Activated naive CD8-positive, alpha-beta T cell treated with anti-CD3 and anti-CD28 coated beads for 36 hours (primary cell): ENCODE measurements at regions not wholly inside any gene's neighbourhood (a gene's known extent, or its start where the extent isn't known, plus 50 kb on each side); places are given as distances from the start of the nearest gene placed in this dataset.

Experiments used
- DNase-seq: peaks from one replicate; pipeline ENCODE4 v3.0.0; 2021
- H3K27ac Mint-ChIP-seq: one replicate; pipeline ENCODE4 v1.8.0; 2022; ENCODE audit warnings: mild to moderate bottlenecking, moderate library complexity, mixed read lengths
- H3K27me3 Mint-ChIP-seq: one replicate; pipeline ENCODE4 v1.8.0; 2022; ENCODE audit warnings: mild to moderate bottlenecking, mixed read lengths
- H3K36me3 Mint-ChIP-seq: one replicate; pipeline ENCODE4 v1.8.0; 2021; ENCODE audit warnings: mild to moderate bottlenecking, mixed read lengths
- H3K4me1 Mint-ChIP-seq: one replicate; pipeline ENCODE4 v1.8.0; 2021; ENCODE audit warnings: mixed read lengths
- H3K4me3 Mint-ChIP-seq: one replicate; pipeline ENCODE4 v1.8.0; 2022; ENCODE audit warnings: mild to moderate bottlenecking, moderate library complexity, mixed read lengths
- H3K9me3 Mint-ChIP-seq: one replicate; pipeline ENCODE4 v1.8.0; 2022; ENCODE audit warnings: mixed read lengths

DNA sequence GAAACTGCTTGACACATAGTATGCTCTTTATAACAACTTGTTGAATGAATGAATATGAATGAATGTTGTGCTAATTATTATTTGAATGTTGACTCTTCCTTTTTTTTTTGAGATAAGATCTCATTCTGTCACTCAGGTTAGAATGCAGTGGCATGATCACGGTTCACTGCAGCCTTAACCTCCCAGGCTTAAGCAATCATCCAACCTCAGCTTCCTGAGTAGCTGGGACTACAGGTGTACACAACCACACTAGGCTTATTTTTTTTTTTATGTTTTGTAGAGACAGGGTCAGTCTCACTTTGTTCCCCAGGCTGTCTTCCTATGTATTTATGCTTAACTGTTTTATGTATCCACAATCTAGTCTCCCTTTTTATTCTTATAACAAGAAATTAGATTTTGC, 114.7 kb upstream of the WDFY3 start:
- no peak overlapping the region for H3K4me3 Mint-ChIP-seq
- H3K36me3 Mint-ChIP-seq, result no peaks in the 10 kb centered on the region
- H3K27me3 Mint-ChIP-seq, result no peaks in the 10 kb centered on the region
- DNase-seq, result no peak
- peaks cover 1% of the 10 kb centered on the region for H3K9me3 Mint-ChIP-seq
- H3K4me1 Mint-ChIP-seq, result no peaks in the 10 kb centered on the region
- no peak overlapping the region for H3K27ac Mint-ChIP-seq

- Mint-ChIP-seq H3K4me3 (no peak overlapping the region), H3K36me3 (no peaks in the 10 kb centered on the region), H3K27me3 (no peaks in the 10 kb centered on the region), H3K4me1 (no peaks in the 10 kb centered on the region), H3K27ac (no peak overlapping the region), H3K9me3 (peaks cover 4% of the 10 kb centered on the region)
- no peak for DNase-seq
Observed at GRCh38 chr4:85084371-85085094, 118.0 kb upstream of the WDFY3 start.

- Mint-ChIP-seq H3K9me3 (peaks cover 4% of the 10 kb centered on the region), H3K4me1 (no peaks in the 10 kb centered on the region), H3K27ac (no peak overlapping the region), H3K36me3 (no peaks in the 10 kb centered on the region), H3K4me3 (no peak overlapping the region), H3K27me3 (no peaks in the 10 kb centered on the region)
- DNase-seq, result no peak
Observed at GRCh38 chr4:85086721-85087120, 120.2 kb upstream of the WDFY3 start.

GRCh38 chr4:85092536-85092935, 126.0 kb upstream of the WDFY3 start:
- H3K27me3 Mint-ChIP-seq, result no peaks in the 10 kb centered on the region
- H3K36me3 Mint-ChIP-seq, result no peaks in the 10 kb centered on the region
- no peak for DNase-seq
- no peak overlapping the region for H3K27ac Mint-ChIP-seq
- no peaks in the 10 kb centered on the region for H3K4me1 Mint-ChIP-seq
- no peak overlapping the region for H3K4me3 Mint-ChIP-seq
- peaks cover 7% of the 10 kb centered on the region for H3K9me3 Mint-ChIP-seq

DNA sequence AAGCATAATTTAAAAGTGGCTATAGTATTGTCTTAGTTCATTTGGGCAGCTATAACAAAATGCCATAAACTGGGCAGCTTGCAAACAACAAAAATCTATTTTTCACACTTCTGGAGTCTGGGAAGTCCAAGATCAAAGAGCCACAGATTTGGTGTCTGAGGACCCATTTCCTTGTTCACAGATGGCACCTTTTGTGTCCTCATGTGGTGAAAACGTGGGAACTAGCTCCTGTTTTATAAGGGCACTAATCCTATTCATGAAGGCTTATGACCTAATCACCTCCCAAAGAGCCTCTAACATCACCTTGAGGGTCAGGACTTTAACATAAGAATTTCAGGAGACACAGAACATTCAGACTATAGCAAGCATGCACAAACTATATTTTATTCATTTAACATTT, 126.5 kb upstream of the WDFY3 start:
- no peak for DNase-seq
- Mint-ChIP-seq H3K4me3 (no peak overlapping the region), H3K36me3 (no peaks in the 10 kb centered on the region), H3K4me1 (no peaks in the 10 kb centered on the region), H3K27ac (no peak overlapping the region), H3K27me3 (no peaks in the 10 kb centered on the region), H3K9me3 (peaks cover 10% of the 10 kb centered on the region)

- Mint-ChIP-seq H3K9me3 (peaks cover 8% of the 10 kb centered on the region), H3K4me3 (no peak overlapping the region), H3K27me3 (no peaks in the 10 kb centered on the region), H3K27ac (no peak overlapping the region), H3K4me1 (no peaks in the 10 kb centered on the region), H3K36me3 (no peaks in the 10 kb centered on the region)
- DNase-seq, result no peak
Observed at GRCh38 chr4:85094735-85095134, 128.2 kb upstream of the WDFY3 start.

DNA sequence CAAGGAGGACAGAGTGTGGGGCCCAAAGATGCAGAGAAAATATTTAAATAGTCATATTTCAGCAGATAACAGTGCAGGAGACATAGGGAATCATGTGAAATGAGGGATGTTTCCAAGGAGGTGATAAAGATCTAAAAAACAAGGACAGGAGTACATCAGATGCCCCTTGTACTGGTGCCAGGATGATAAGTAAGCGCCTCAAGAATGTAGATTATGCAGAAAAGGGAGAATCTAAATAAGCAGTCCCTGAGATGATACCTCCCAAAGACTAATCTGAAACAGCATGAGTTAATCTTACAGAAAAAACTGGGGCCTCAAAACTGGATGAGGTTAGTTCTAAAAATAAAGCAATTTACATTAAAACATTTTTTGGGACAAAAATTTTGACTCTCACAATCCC, 136.1 kb upstream of the WDFY3 start:
- Mint-ChIP-seq H3K36me3 (no peaks in the 10 kb centered on the region), H3K9me3 (peaks cover 5% of the 10 kb centered on the region), H3K4me3 (no peak overlapping the region), H3K4me1 (no peaks in the 10 kb centered on the region), H3K27me3 (peaks cover 3% of the 10 kb centered on the region), H3K27ac (no peak overlapping the region)
- DNase-seq, result no peak

DNA sequence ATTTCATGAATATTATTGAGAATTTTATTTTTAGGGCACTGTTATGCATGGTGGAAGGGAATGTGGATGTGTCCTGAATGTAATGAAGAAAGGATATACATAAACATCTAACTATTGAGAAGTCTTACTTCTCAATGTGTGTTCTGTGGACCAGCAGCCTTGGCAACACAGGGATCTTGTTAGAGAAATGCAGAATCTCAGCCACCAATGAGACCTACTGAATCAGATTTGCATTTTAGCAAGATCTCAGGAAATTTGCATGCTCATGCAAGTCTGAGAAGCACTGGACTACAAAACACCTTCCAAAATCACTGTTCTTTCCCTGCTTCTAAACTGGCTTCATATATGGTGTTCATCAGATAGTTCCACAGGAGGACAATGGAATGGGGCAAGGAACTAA, 139.7 kb upstream of the WDFY3 start:
- H3K36me3 Mint-ChIP-seq, result no peaks in the 10 kb centered on the region
- no peak for DNase-seq
- H3K27me3 Mint-ChIP-seq, result peaks cover 3% of the 10 kb centered on the region
- H3K27ac Mint-ChIP-seq, result no peak overlapping the region
- no peaks in the 10 kb centered on the region for H3K9me3 Mint-ChIP-seq
- H3K4me1 Mint-ChIP-seq, result no peaks in the 10 kb centered on the region
- no peak overlapping the region for H3K4me3 Mint-ChIP-seq

- no peak for DNase-seq
- Mint-ChIP-seq H3K9me3 (no peaks in the 10 kb centered on the region), H3K27me3 (no peaks in the 10 kb centered on the region), H3K36me3 (no peaks in the 10 kb centered on the region), H3K4me1 (no peaks in the 10 kb centered on the region), H3K4me3 (no peak overlapping the region), H3K27ac (no peak overlapping the region)
Observed at GRCh38 chr4:85106805-85107336, 140.4 kb upstream of the WDFY3 start.

- H3K4me1 Mint-ChIP-seq, result no peaks in the 10 kb centered on the region
- no peaks in the 10 kb centered on the region for H3K27me3 Mint-ChIP-seq
- H3K36me3 Mint-ChIP-seq, result no peaks in the 10 kb centered on the region
Observed at GRCh38 chr4:85107553-85107952, 141.1 kb upstream of the WDFY3 start.

GRCh38 chr4:85113706-85114105, 147.2 kb upstream of the WDFY3 start:
- Mint-ChIP-seq H3K36me3 (no peaks in the 10 kb centered on the region), H3K4me1 (no peaks in the 10 kb centered on the region), H3K27me3 (no peaks in the 10 kb centered on the region), H3K4me3 (no peak overlapping the region), H3K27ac (no peak overlapping the region), H3K9me3 (peaks cover 2% of the 10 kb centered on the region)
- no peak for DNase-seq

More at GRCh38 chr4:85107553-85107952, 141.1 kb upstream of the WDFY3 start:
- no peak for DNase-seq
- H3K4me3 Mint-ChIP-seq, result no peak overlapping the region
- H3K9me3 Mint-ChIP-seq, result no peaks in the 10 kb centered on the region
- H3K27ac Mint-ChIP-seq, result no peak overlapping the region

DNA sequence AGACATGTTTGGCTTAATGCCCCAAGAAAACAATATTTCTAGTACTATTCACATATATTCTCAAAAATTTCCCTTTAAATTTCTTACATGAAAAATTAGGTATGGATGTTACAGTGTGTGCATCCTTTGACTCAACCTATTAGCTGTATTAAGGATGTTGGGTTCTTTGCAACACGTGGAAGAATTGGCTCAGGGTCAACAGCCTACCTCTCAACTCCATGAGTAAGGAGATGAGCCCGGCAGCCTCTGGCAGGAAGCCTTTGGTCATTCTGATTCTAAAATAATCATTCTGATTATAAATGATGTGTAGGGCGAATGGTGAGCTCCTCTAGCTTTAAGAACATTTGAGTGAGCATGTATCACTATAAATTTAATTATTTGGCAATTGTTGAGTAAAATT, 148.0 kb upstream of the WDFY3 start:
- H3K4me1 Mint-ChIP-seq, result no peaks in the 10 kb centered on the region
- peaks cover 2% of the 10 kb centered on the region for H3K9me3 Mint-ChIP-seq
- no peaks in the 10 kb centered on the region for H3K27me3 Mint-ChIP-seq
- H3K36me3 Mint-ChIP-seq, result no peaks in the 10 kb centered on the region
- H3K27ac Mint-ChIP-seq, result no peak overlapping the region
- no peak for DNase-seq
- H3K4me3 Mint-ChIP-seq, result no peak overlapping the region

- H3K27ac Mint-ChIP-seq, result no peak overlapping the region
- H3K9me3 Mint-ChIP-seq, result peaks cover 2% of the 10 kb centered on the region
- H3K4me3 Mint-ChIP-seq, result no peak overlapping the region
- H3K27me3 Mint-ChIP-seq, result no peaks in the 10 kb centered on the region
- no peaks in the 10 kb centered on the region for H3K4me1 Mint-ChIP-seq
- H3K36me3 Mint-ChIP-seq, result no peaks in the 10 kb centered on the region
- DNase-seq, result no peak
Observed at GRCh38 chr4:85116008-85116407, 149.5 kb upstream of the WDFY3 start.

DNA sequence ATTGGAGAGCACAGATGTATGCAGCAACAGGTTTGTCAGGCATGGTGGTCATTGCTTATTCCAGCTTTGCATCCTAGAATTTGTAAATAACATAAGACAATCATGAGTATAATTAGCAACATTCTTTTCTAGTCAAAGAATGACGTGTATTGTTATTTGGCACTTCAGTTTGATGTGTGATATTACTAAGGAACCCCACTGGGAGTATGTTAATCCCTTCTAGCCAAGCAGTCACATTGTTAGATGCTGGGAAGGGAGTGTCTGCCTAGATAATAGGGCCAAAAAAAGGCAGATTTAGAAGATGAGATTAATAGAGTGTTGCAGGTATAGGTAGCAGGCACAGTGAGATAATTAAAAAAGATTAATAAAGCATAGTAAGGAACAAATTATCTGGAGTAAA, 159.2 kb upstream of the WDFY3 start:
- Mint-ChIP-seq H3K4me1 (no peaks in the 10 kb centered on the region), H3K27me3 (no peaks in the 10 kb centered on the region), H3K9me3 (no peaks in the 10 kb centered on the region), H3K4me3 (no peak overlapping the region), H3K36me3 (no peaks in the 10 kb centered on the region), H3K27ac (no peak overlapping the region)
- DNase-seq, result no peak

DNA sequence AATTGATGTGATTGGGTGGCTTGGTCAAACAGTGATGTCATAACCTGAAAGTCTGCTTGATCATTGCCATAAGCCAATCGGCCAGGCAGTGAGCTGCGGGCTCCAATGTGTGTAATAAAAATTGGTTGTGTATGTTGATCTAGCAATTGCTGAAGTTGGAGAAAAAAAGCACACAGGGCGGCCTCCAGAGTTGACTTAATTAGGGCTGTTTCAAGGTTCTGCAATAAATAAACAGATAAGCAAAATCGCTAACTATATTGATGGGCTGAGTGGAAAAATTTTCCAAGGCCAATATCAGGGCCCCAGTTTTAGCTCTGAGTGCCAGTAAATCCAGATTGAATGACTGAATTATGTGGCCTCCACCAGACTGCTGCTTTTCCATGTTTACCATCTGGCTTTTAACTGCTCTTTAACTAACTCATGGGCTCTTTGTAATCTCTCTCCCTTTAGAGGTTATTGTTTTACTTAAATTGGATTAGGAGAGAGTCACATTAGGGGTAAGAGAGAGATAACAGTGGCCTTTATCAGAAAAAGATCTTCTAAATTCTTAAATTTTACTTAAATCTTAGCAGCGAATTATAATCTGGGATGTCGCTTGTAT, 160.6 kb upstream of the WDFY3 start:
- H3K27me3 Mint-ChIP-seq, result no peaks in the 10 kb centered on the region
- H3K9me3 Mint-ChIP-seq, result no peaks in the 10 kb centered on the region
- no peak overlapping the region for H3K4me3 Mint-ChIP-seq
- no peak overlapping the region for H3K27ac Mint-ChIP-seq
- H3K4me1 Mint-ChIP-seq, result no peaks in the 10 kb centered on the region
- DNase-seq, result no peak
- H3K36me3 Mint-ChIP-seq, result no peaks in the 10 kb centered on the region

DNA sequence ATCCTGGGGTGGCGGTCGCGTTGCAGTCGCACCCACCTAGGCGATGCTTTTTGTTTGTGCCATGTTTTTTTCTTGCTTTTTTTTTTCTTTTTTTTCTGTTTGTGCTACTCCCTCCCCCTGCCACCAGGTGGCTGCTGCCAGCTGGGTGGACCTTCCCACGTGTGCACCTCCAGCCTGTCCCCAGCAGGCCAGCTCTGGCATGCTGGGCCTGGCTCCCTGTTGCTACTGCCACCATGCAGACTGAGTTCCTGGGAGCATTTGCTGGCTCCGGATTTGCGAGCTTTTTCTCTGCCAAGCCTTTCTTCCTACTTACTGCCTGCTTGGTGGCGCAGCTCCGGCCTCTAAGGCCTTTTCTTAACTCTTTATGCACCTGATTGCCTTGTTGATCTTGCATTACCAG, 161.2 kb upstream of the WDFY3 start:
- Mint-ChIP-seq H3K9me3 (no peaks in the 10 kb centered on the region), H3K4me3 (no peak overlapping the region), H3K4me1 (no peaks in the 10 kb centered on the region), H3K27ac (no peak overlapping the region), H3K36me3 (no peaks in the 10 kb centered on the region), H3K27me3 (no peaks in the 10 kb centered on the region)
- DNase-seq, result peak; percentile 11
